Neural progenitor cell (in vitro differentiated cells): ENCODE measurements at regions not wholly inside any gene's neighbourhood (a gene's known extent, or its start where the extent isn't known, plus 50 kb on each side); places are given as distances from the start of the nearest gene placed in this dataset.

Source experiments
- DNase-seq: peaks from one replicate; pipeline ENCODE4 v3.0.0-alpha.2; 2016; ENCODE audit warnings: low spot score
- H2AFZ ChIP-seq: fragments of 200-600 bp; sonication (generic); replicated peaks from 2 replicates; pipeline ENCODE4 v1.6.1; 2016; ENCODE audit warnings: antibody characterized with exemption
- H3F3A ChIP-seq: fragments of 200-600 bp; sonication (generic); 2 replicates; pipeline ENCODE4 v1.6.1; 2016; ENCODE audit warnings: antibody characterized with exemption, low read depth
- H3K27ac ChIP-seq: fragments of 200-600 bp; sonication (generic); 2 replicates; pipeline ENCODE4 v1.5.1; 2016; ENCODE audit warnings: mild to moderate bottlenecking
- H3K27me3 ChIP-seq: fragments of 200-600 bp; sonication (generic); 2 replicates; pipeline ENCODE4 v1.6.1; 2016; ENCODE audit warnings: mild to moderate bottlenecking, moderate library complexity
- H3K36me3 ChIP-seq: fragments of 200-600 bp; sonication (generic); 2 replicates; pipeline ENCODE4 v1.5.1; 2016
- H3K4me1 ChIP-seq: fragments of 200-600 bp; sonication (generic); 2 replicates; pipeline ENCODE4 v1.6.1; 2016; ENCODE audit warnings: mixed run types
- H3K4me2 ChIP-seq: fragments of 200-600 bp; sonication (generic); 2 replicates; pipeline ENCODE4 v1.6.1; 2016
- H3K4me3 ChIP-seq: fragments of 200-600 bp; sonication (generic); 2 replicates; pipeline ENCODE4 v1.5.1; 2016
- H3K79me2 ChIP-seq: fragments of 200-600 bp; sonication (generic); 2 replicates; pipeline ENCODE4 v1.6.1; 2016; ENCODE audit warnings: low read depth
- H3K9ac ChIP-seq: fragments of 200-600 bp; sonication (generic); 2 replicates; pipeline ENCODE4 v1.6.1; 2016
- H3K9me3 ChIP-seq: fragments of 200-600 bp; sonication (generic); 2 replicates; pipeline ENCODE4 v1.5.1; 2016; ENCODE audit warnings: low read depth
- H4K20me1 ChIP-seq: fragments of 200-600 bp; sonication (generic); 2 replicates; pipeline ENCODE4 v1.6.1; 2016; ENCODE audit warnings: low read depth
- H3K27ac Mint-ChIP-seq: 3 replicates; pipeline ENCODE4 v1.8.0; 2021; ENCODE audit warnings: mixed read lengths
- H3K27me3 Mint-ChIP-seq: 2 replicates; pipeline ENCODE4 v1.8.0; 2022; ENCODE audit warnings: low read depth, mild to moderate bottlenecking, inconsistent platforms, moderate library complexity, mixed read lengths; ENCODE audit not compliant: insufficient read depth
- H3K36me3 Mint-ChIP-seq: 3 replicates; pipeline ENCODE4 v1.8.0; 2021; ENCODE audit warnings: mixed read lengths
- H3K4me1 Mint-ChIP-seq: 3 replicates; pipeline ENCODE4 v1.8.0; 2021; ENCODE audit warnings: mixed read lengths
- H3K4me3 Mint-ChIP-seq: 3 replicates; pipeline ENCODE4 v1.8.0; 2021; ENCODE audit warnings: mild to moderate bottlenecking, moderate library complexity, mixed read lengths
- H3K9me3 Mint-ChIP-seq: 3 replicates; pipeline ENCODE4 v1.8.0; 2020; ENCODE audit warnings: mixed read lengths
- CTCF ChIP-seq: fragments of 200-600 bp; sonication (generic); IDR thresholded peaks from 2 replicates; pipeline ENCODE4 v1.5.1; 2017; ENCODE audit warnings: antibody characterized with exemption, mild to moderate bottlenecking
- EZH2 ChIP-seq: fragments of 200-600 bp; sonication (generic); IDR thresholded peaks from 2 replicates; pipeline ENCODE4 v1.6.1; 2017; ENCODE audit warnings: antibody characterized with exemption, mild to moderate bottlenecking, moderate library complexity
- EZH2phosphoT487 ChIP-seq: fragments of 200-600 bp; sonication (generic); IDR thresholded peaks from 2 replicates; pipeline ENCODE4 v1.6.1; 2017; ENCODE audit warnings: antibody characterized with exemption

- Mint-ChIP-seq H3K4me1 (peaks cover 11% of the 10 kb centered on the region), H3K27me3 (no peaks in the 10 kb centered on the region), H3K27ac (no peak overlapping the region), H3K4me3 (no peak overlapping the region), H3K9me3 (peaks cover 2% of the 10 kb centered on the region), H3K36me3 (no peaks in the 10 kb centered on the region)
- H3K9ac ChIP-seq, result no peak overlapping the region
- no peak overlapping the region for H3K4me2 ChIP-seq
- H3K9me3 ChIP-seq, result no peaks in the 10 kb centered on the region
- no peaks in the 10 kb centered on the region for H3K36me3 ChIP-seq
- H3K79me2 ChIP-seq, result no peaks in the 10 kb centered on the region
- no peaks in the 10 kb centered on the region for H3K4me1 ChIP-seq
- no peak overlapping the region for H2AFZ ChIP-seq
- H3K27ac ChIP-seq, result no peak overlapping the region
- no peak for DNase-seq
- no peaks in the 10 kb centered on the region for H3F3A ChIP-seq
- no peaks in the 10 kb centered on the region for H4K20me1 ChIP-seq
- no peak for TF ChIP-seq EZH2phosphoT487
- no peak for TF ChIP-seq CTCF
- no peak for TF ChIP-seq EZH2
- no peaks in the 10 kb centered on the region for H3K27me3 ChIP-seq
- H3K4me3 ChIP-seq, result no peak overlapping the region
Measured at GRCh38 chr4:181272422-181272821, 970.8 kb upstream of the TENM3 start.

- Histone ChIP-seq H3K36me3 (no peaks in the 10 kb centered on the region), H3K27ac (no peak overlapping the region), H3K27me3 (no peaks in the 10 kb centered on the region), H3F3A (no peaks in the 10 kb centered on the region), H3K4me1 (no peaks in the 10 kb centered on the region), H2AFZ (no peak overlapping the region), H3K4me3 (no peak overlapping the region), H3K4me2 (no peak overlapping the region), H3K9me3 (no peaks in the 10 kb centered on the region), H3K79me2 (no peaks in the 10 kb centered on the region), H4K20me1 (no peaks in the 10 kb centered on the region), H3K9ac (no peak overlapping the region)
- H3K27ac Mint-ChIP-seq, result no peak overlapping the region
- H3K4me3 Mint-ChIP-seq, result no peak overlapping the region
- no peak for TF ChIP-seq EZH2phosphoT487
- H3K27me3 Mint-ChIP-seq, result no peaks in the 10 kb centered on the region
- DNase-seq, result no peak
- H3K9me3 Mint-ChIP-seq, result peaks cover 6% of the 10 kb centered on the region
- H3K4me1 Mint-ChIP-seq, result peaks cover 4% of the 10 kb centered on the region
- peaks cover 1% of the 10 kb centered on the region for H3K36me3 Mint-ChIP-seq
Measured at GRCh38 chr4:181278941-181279340, 964.3 kb upstream of the TENM3 start.

GRCh38 chr4:181281451-181281850, 961.8 kb upstream of the TENM3 start:
- Mint-ChIP-seq H3K27me3 (no peaks in the 10 kb centered on the region), H3K4me1 (peaks cover 4% of the 10 kb centered on the region), H3K27ac (no peak overlapping the region), H3K9me3 (peaks cover 7% of the 10 kb centered on the region), H3K4me3 (no peak overlapping the region), H3K36me3 (peaks cover 1% of the 10 kb centered on the region)
- H3K4me3 ChIP-seq, result no peak overlapping the region
- H3K36me3 ChIP-seq, result no peaks in the 10 kb centered on the region
- no peak overlapping the region for H2AFZ ChIP-seq
- no peaks in the 10 kb centered on the region for H3K27me3 ChIP-seq
- TF ChIP-seq EZH2 (no peak), EZH2phosphoT487 (no peak), CTCF (no peak)
- H3K4me1 ChIP-seq, result no peaks in the 10 kb centered on the region
- no peaks in the 10 kb centered on the region for H3K79me2 ChIP-seq
- H3K4me2 ChIP-seq, result no peak overlapping the region
- no peaks in the 10 kb centered on the region for H4K20me1 ChIP-seq
- no peak for DNase-seq
- no peaks in the 10 kb centered on the region for H3K9me3 ChIP-seq
- H3K27ac ChIP-seq, result no peak overlapping the region
- no peaks in the 10 kb centered on the region for H3F3A ChIP-seq
- no peak overlapping the region for H3K9ac ChIP-seq

GRCh38 chr4:181289198-181289597, 954.0 kb upstream of the TENM3 start:
- H3K9ac ChIP-seq, result no peak overlapping the region
- Mint-ChIP-seq H3K27me3 (no peaks in the 10 kb centered on the region), H3K36me3 (no peaks in the 10 kb centered on the region), H3K4me1 (peaks cover 21% of the 10 kb centered on the region), H3K27ac (no peak overlapping the region), H3K9me3 (peaks cover 2% of the 10 kb centered on the region), H3K4me3 (no peak overlapping the region)
- H3F3A ChIP-seq, result no peaks in the 10 kb centered on the region
- H2AFZ ChIP-seq, result no peak overlapping the region
- no peaks in the 10 kb centered on the region for H3K9me3 ChIP-seq
- no peaks in the 10 kb centered on the region for H3K79me2 ChIP-seq
- H3K4me2 ChIP-seq, result no peak overlapping the region
- peak; percentile 7 for DNase-seq
- TF ChIP-seq EZH2phosphoT487, result no peak
- TF ChIP-seq CTCF, result no peak
- TF ChIP-seq EZH2, result no peak
- peaks cover 32% of the 10 kb centered on the region for H3K4me1 ChIP-seq
- no peaks in the 10 kb centered on the region for H4K20me1 ChIP-seq
- H3K27me3 ChIP-seq, result no peaks in the 10 kb centered on the region
- no peaks in the 10 kb centered on the region for H3K36me3 ChIP-seq
- no peak overlapping the region for H3K27ac ChIP-seq
- no peak overlapping the region for H3K4me3 ChIP-seq
